ENCODE measurements at regions not wholly inside any gene's neighbourhood (a gene's known extent, or its start where the extent isn't known, plus 50 kb on each side); places are given as distances from the start of the nearest gene placed in this dataset.
"Not testable (repeated sequence)": the region's sequence is repeated elsewhere in the genome, so short reads cannot be mapped to it uniquely, and the experiment has no call there.

- DNase-seq (ENCODE audit: low spot score), result no peak
Observed at GRCh38 chrX:125198546-125198945, 121.1 kb upstream of the TEX13C start.

- no peak for DNase-seq (ENCODE audit: low spot score)
Observed at GRCh38 chrX:125202591-125203248, 117.0 kb upstream of the TEX13C start.

- DNase-seq (ENCODE audit: low spot score), result peak; percentile 5
Observed at GRCh38 chrX:125203365-125203736, 116.3 kb upstream of the TEX13C start.

- DNase-seq (ENCODE audit: low spot score), result peak; percentile 20
Observed at GRCh38 chrX:125203737-125204578, 115.7 kb upstream of the TEX13C start.

- no peak for DNase-seq (ENCODE audit: low spot score)
Observed at GRCh38 chrX:125204681-125205132, 115.0 kb upstream of the TEX13C start.

GRCh38 chrX:125205133-125205917 lies 114.3 kb upstream of the TEX13C start:
- DNase-seq (ENCODE audit: low spot score), result peak; percentile 23

GRCh38 chrX:125205918-125206665 lies 113.6 kb upstream of the TEX13C start:
- DNase-seq (ENCODE audit: low spot score), result peak; percentile 0

GRCh38 chrX:125210146-125210545 lies 109.5 kb upstream of the TEX13C start:
- no peak for DNase-seq (ENCODE audit: low spot score)

GRCh38 chrX:125219852-125220251 lies 99.8 kb upstream of the TEX13C start:
- DNase-seq (ENCODE audit: low spot score), result no peak

- DNase-seq (ENCODE audit: low spot score), result no peak
Observed at GRCh38 chrX:125236955-125237354, 82.7 kb upstream of the TEX13C start.

GRCh38 chrX:125248931-125249330 lies 70.7 kb upstream of the TEX13C start:
- DNase-seq (ENCODE audit: low spot score), result no peak

GRCh38 chrX:125255759-125256158 lies 63.9 kb upstream of the TEX13C start:
- DNase-seq (ENCODE audit: low spot score), result not testable (repeated sequence)

GRCh38 chrX:125262836-125263235 lies 56.8 kb upstream of the TEX13C start:
- no peak for DNase-seq (ENCODE audit: low spot score)

- DNase-seq (ENCODE audit: low spot score), result no peak
Observed at GRCh38 chrX:125266153-125266660, 53.5 kb upstream of the TEX13C start.

All from AG20443 (cell line).